ENCODE measurements at regions not wholly inside any gene's neighbourhood (a gene's known extent, or its start where the extent isn't known, plus 50 kb on each side); places are given as distances from the start of the nearest gene placed in this dataset.

- Histone ChIP-seq H3F3A (ENCODE audit: low read depth) (no peaks in the 10 kb centered on the region), H3K4me3 (ENCODE audit: low read length, poor library complexity, severe bottlenecking) (no peak overlapping the region), H3K4me2 (ENCODE audit: low read depth, low read length, poor library complexity, severe bottlenecking) (no peak overlapping the region), H3K36me3 (ENCODE audit: insufficient read depth, low read length) (no peaks in the 10 kb centered on the region), H3K9me3 (ENCODE audit: insufficient read depth, low read depth, low read length) (no peaks in the 10 kb centered on the region), H2AFZ (ENCODE audit: low read length) (no peak overlapping the region), H3K27me3 (ENCODE audit: insufficient read depth, low read length, poor library complexity, severe bottlenecking) (no peaks in the 10 kb centered on the region), H3K9ac (ENCODE audit: low read depth, low read length, poor library complexity, severe bottlenecking) (no peak overlapping the region), H4K20me1 (ENCODE audit: insufficient read depth, low read length, poor library complexity, severe bottlenecking) (no peaks in the 10 kb centered on the region), H3K79me2 (ENCODE audit: insufficient read depth, low read length) (no peaks in the 10 kb centered on the region), H3K9me2 (replicated peaks; ENCODE audit: low read depth, low read length) (no peaks in the 10 kb centered on the region), H3K4me1 (ENCODE audit: insufficient read depth, low read length, poor library complexity, severe bottlenecking) (no peaks in the 10 kb centered on the region)
- no peak for TF ChIP-seq CTCF (conservative IDR thresholded peaks at IDR 0.05; ENCODE audit: low read length)
- no peak for TF ChIP-seq EZH2phosphoT487 (IDR thresholded peaks at IDR 0.05; ENCODE audit: borderline replicate concordance)
Measured at GRCh38 chr6:121994919-121995318, 404.5 kb upstream of the HSF2 start.

GRCh38 chr6:121998631-121999030 lies 400.8 kb upstream of the HSF2 start:
- Histone ChIP-seq H3K4me1 (ENCODE audit: insufficient read depth, low read length, poor library complexity, severe bottlenecking) (no peaks in the 10 kb centered on the region), H3K79me2 (ENCODE audit: insufficient read depth, low read length) (no peaks in the 10 kb centered on the region), H3K4me2 (ENCODE audit: low read depth, low read length, poor library complexity, severe bottlenecking) (no peak overlapping the region), H3K9me2 (replicated peaks; ENCODE audit: low read depth, low read length) (0 out of 2 replicates have a peak, but pooled peaks cover 6% of the 10 kb centered on the region), H3F3A (ENCODE audit: low read depth) (no peaks in the 10 kb centered on the region), H3K9ac (ENCODE audit: low read depth, low read length, poor library complexity, severe bottlenecking) (no peak overlapping the region), H3K36me3 (ENCODE audit: insufficient read depth, low read length) (no peaks in the 10 kb centered on the region), H2AFZ (ENCODE audit: low read length) (no peak overlapping the region), H3K9me3 (ENCODE audit: insufficient read depth, low read depth, low read length) (no peaks in the 10 kb centered on the region), H3K4me3 (ENCODE audit: low read length, poor library complexity, severe bottlenecking) (no peak overlapping the region), H4K20me1 (ENCODE audit: insufficient read depth, low read length, poor library complexity, severe bottlenecking) (no peaks in the 10 kb centered on the region), H3K27me3 (ENCODE audit: insufficient read depth, low read length, poor library complexity, severe bottlenecking) (no peaks in the 10 kb centered on the region)
- TF ChIP-seq EZH2phosphoT487 (IDR thresholded peaks at IDR 0.05; ENCODE audit: borderline replicate concordance) (no peak), CTCF (conservative IDR thresholded peaks at IDR 0.05; ENCODE audit: low read length) (no peak)

GRCh38 chr6:121999456-122000065 lies 399.9 kb upstream of the HSF2 start:
- Histone ChIP-seq H3K4me2 (ENCODE audit: low read depth, low read length, poor library complexity, severe bottlenecking) (no peak overlapping the region), H3K79me2 (ENCODE audit: insufficient read depth, low read length) (no peaks in the 10 kb centered on the region), H3K27me3 (ENCODE audit: insufficient read depth, low read length, poor library complexity, severe bottlenecking) (no peaks in the 10 kb centered on the region), H3K9me2 (replicated peaks; ENCODE audit: low read depth, low read length) (0 out of 2 replicates have a peak, but pooled peaks cover 6% of the 10 kb centered on the region), H2AFZ (ENCODE audit: low read length) (no peak overlapping the region), H3K9me3 (ENCODE audit: insufficient read depth, low read depth, low read length) (no peaks in the 10 kb centered on the region), H3K36me3 (ENCODE audit: insufficient read depth, low read length) (no peaks in the 10 kb centered on the region), H3K4me1 (ENCODE audit: insufficient read depth, low read length, poor library complexity, severe bottlenecking) (no peaks in the 10 kb centered on the region), H4K20me1 (ENCODE audit: insufficient read depth, low read length, poor library complexity, severe bottlenecking) (no peaks in the 10 kb centered on the region), H3F3A (ENCODE audit: low read depth) (no peaks in the 10 kb centered on the region), H3K4me3 (ENCODE audit: low read length, poor library complexity, severe bottlenecking) (no peak overlapping the region), H3K9ac (ENCODE audit: low read depth, low read length, poor library complexity, severe bottlenecking) (no peak overlapping the region)
- TF ChIP-seq CTCF (conservative IDR thresholded peaks at IDR 0.05; ENCODE audit: low read length) (no peak), EZH2phosphoT487 (IDR thresholded peaks at IDR 0.05; ENCODE audit: borderline replicate concordance) (no peak)

Data from Loucy (cell line).